ENCODE measurements at regions not wholly inside any gene's neighbourhood (a gene's known extent, or its start where the extent isn't known, plus 50 kb on each side); places are given as distances from the start of the nearest gene placed in this dataset.
"Not testable (repeated sequence)": the region's sequence is repeated elsewhere in the genome, so short reads cannot be mapped to it uniquely, and the experiment has no call there.

DNA sequence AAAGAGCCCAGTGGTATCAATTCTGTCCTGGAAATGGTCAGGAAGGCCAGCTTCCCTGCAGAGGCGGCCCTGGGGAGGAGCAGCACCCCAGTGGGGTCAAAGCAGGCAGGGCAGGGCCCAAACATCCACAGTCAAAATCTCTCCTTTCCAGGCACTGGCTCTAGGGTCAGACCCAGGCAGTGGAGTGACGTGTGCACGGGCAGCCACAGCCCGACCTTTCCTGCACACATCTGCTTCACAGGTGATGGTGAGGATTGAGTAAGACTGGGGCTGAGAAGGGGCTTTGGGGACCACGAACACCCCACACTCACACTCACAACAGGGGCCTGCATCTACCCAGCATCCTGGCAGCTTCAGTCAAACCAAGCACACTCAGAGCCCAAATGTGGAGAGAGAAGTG is 97.8 kb upstream of the GLI2 start:
- no peak for DNase-seq (ENCODE audit: extremely low read depth, low read depth)
- TF ChIP-seq, protein P1, sequence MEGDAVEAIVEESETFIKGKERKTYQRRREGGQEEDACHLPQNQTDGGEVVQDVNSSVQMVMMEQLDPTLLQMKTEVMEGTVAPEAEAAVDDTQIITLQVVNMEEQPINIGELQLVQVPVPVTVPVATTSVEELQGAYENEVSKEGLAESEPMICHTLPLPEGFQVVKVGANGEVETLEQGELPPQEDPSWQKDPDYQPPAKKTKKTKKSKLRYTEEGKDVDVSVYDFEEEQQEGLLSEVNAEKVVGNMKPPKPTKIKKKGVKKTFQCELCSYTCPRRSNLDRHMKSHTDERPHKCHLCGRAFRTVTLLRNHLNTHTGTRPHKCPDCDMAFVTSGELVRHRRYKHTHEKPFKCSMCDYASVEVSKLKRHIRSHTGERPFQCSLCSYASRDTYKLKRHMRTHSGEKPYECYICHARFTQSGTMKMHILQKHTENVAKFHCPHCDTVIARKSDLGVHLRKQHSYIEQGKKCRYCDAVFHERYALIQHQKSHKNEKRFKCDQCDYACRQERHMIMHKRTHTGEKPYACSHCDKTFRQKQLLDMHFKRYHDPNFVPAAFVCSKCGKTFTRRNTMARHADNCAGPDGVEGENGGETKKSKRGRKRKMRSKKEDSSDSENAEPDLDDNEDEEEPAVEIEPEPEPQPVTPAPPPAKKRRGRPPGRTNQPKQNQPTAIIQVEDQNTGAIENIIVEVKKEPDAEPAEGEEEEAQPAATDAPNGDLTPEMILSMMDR (IDR thresholded peaks at IDR 0.05; ENCODE audit: low read depth, low read length), result no peak

GRCh38 chr2:120638450-120638849 is 97.2 kb upstream of the GLI2 start:
- TF ChIP-seq, protein P1 (IDR thresholded peaks at IDR 0.05; ENCODE audit: low read depth, low read length), result no peak
- no peak for DNase-seq (ENCODE audit: extremely low read depth, low read depth)

GRCh38 chr2:120641366-120641771 is 94.3 kb upstream of the GLI2 start:
- TF ChIP-seq, protein P1 (IDR thresholded peaks at IDR 0.05; ENCODE audit: low read depth, low read length), result no peak
- DNase-seq (ENCODE audit: extremely low read depth, low read depth), result no peak

DNA sequence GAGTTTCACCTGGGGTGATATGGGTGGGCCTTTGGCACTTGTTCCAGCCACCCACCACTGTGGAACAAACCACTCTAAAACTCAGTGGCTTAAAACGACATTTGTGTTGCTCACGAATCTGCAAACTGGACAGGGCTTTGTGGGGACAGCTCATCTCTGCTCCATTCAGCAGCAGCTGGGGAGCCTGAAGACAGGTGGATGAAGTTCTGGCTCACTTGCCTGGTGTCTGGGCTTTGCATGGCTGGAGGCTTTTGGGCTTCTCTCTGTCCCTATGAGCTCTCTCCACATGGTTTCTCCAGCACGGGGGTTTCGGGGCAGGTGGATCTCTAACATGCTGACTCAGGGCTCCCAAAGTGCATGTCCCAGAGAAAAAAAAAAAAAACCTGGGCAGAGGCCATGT is 93.0 kb upstream of the GLI2 start:
- TF ChIP-seq, protein P1 (IDR thresholded peaks at IDR 0.05; ENCODE audit: low read depth, low read length), result no peak
- no peak for DNase-seq (ENCODE audit: extremely low read depth, low read depth)

DNA sequence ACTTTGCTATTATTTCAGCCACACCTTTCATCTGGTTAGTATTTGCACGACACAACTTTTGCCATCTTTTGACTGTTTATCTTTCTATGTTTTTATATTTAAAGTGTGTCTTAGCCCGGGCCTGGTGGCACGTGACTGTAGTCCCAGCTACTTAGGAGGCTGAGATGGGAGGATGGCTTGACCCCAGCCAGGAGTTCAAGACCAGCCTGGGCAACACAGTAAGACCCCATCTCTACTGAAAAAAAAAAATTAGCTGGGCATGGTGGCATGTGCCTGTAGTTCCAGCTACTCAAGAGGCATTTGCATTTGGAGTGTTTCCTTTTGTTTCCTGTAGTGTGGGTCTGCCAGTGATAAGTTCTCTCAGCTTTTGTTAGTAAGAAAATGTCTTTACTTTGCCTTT is 88.7 kb upstream of the GLI2 start:
- TF ChIP-seq, protein P1 (IDR thresholded peaks at IDR 0.05; ENCODE audit: low read depth, low read length), result no peak
- DNase-seq (ENCODE audit: extremely low read depth, low read depth), result no peak

GRCh38 chr2:120647487-120647886 is 88.2 kb upstream of the GLI2 start:
- DNase-seq (ENCODE audit: extremely low read depth, low read depth), result no peak
- TF ChIP-seq, protein P1 (IDR thresholded peaks at IDR 0.05; ENCODE audit: low read depth, low read length), result no peak

DNA sequence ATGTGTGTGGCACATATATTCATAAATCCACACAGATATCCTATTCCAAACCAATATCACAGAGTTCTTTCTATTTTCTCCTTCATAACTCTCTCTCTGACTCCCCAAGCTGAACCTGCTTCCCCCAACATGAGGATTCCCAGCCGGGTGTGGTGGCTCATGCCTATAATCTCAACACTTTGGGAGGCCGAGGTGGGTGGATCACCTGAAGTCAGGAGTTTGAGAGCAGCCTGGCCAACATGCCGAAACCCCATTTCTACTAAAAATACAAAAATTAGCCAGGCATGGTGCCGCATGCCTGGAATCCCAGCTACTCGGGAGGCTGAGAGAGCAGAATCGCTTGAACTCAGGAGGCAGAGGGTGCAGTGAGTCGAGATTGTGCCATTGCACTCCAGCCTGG is 86.3 kb upstream of the GLI2 start:
- DNase-seq (ENCODE audit: extremely low read depth, low read depth), result not testable (repeated sequence)

- DNase-seq (ENCODE audit: extremely low read depth, low read depth), result no peak
- TF ChIP-seq, protein P1 (IDR thresholded peaks at IDR 0.05; ENCODE audit: low read depth, low read length), result no peak
Measured at GRCh38 chr2:120650022-120650644, 85.5 kb upstream of the GLI2 start.

All from AG09319 (cell line).